ENCODE measurements at regions not wholly inside any gene's neighbourhood (a gene's known extent, or its start where the extent isn't known, plus 50 kb on each side); places are given as distances from the start of the nearest gene placed in this dataset.

DNA sequence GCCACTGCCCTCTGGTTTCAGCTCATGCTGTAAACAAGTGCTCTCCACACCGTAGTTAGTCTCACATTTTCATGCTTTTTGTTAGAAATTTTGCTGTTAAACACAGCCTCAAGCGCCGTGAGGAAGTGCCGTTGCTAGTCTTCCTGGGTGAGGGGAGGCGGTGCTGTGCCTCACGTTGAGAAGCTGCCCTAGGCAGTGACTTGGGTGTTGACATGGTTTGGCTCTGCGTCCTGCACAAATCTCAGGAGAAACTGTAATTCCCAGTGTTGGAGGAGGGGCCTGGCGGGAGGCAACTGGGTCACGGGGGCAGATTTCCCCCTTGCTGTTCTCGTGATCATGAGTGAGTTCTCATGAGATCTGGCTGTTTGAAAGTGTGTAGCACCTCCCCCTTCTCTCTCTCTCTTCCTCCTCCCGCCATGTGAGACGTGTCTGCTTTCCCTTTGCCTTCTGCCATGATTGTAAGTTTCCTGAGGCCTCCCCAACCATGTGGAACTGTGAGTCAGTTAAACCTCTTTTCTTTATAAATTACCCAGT lies 95.8 kb downstream of the ERMARD start:
- DNase-seq (ENCODE audit: low read depth): no peak

DNA sequence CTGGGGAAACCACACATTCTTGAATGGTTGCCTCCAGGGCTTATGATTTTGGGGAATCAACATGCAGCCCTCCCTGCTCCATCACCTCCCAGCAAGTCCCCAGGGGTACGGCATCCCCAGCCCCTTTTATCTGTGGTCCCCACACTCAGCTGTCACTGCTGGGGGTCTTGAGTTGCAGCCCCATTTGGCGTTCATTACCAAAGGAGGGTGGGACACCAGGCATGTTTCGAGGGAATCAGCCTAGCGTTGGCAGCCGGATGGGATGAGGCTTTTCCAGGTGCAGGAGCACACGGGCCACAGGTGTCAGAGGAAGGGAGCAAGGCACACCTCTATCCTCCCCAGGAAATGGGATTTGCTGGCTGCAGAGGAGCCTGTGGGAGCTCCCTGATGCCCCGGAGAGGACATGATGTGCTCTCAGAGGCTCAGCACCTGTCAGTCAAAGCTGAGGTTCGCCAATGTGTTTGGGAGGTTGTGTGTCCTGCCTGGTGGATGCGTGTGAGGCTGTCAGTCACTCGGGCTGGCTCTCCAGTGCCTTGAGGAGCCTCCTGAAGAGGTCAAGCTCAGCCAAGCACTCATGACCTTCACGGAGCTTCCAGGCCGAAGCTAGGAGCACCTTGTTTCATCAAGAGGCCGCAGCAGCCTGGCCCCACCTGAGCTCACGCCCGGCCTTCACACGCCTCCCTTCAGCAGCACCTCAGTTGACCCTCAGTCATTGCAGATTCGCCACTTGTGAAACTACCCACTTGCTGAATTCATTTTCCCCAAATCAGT lies 95.0 kb downstream of the ERMARD start:
- no peak for DNase-seq (ENCODE audit: low read depth)

DNA sequence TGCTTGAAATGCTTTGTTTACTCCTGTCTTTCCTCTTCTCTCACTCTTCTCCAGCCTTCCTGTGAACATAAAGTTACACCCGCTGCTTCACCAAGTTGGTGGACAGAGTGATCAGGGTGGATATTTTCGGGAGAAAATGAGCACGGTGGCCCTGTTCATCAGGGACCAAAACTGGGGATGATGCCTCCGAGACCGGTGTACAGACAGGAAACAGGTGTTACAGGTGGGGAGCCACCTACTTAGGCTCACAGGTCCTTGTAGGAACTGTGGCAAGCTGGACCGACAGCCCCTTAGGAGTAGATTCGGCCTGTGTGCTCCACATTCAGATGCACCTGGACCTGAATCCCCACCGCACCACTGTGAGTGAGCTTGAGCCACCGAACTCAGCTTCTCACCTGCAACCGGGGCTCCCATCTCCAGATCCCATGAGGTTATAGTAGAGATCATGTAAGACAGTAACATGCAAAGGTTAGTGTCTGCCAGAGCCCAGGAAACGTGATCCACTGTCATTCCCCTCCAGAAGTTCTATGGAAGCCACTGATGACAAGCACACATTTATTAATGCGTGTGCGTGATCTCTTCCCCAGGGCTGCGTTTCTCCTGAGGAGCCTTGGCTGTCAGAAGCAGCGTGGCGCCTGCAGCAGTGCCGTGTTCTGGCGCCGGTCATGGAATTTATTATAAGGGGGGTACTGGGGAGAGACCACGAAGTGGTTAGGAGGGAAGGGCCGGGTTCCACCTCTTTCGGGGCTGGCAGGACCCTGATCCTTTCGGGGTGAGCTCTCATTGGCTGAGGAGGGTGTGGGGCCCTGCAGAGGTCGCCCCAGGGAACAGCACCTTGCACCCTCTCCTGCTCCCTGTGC lies 94.2 kb downstream of the ERMARD start:
- DNase-seq (ENCODE audit: low read depth): no peak

DNA sequence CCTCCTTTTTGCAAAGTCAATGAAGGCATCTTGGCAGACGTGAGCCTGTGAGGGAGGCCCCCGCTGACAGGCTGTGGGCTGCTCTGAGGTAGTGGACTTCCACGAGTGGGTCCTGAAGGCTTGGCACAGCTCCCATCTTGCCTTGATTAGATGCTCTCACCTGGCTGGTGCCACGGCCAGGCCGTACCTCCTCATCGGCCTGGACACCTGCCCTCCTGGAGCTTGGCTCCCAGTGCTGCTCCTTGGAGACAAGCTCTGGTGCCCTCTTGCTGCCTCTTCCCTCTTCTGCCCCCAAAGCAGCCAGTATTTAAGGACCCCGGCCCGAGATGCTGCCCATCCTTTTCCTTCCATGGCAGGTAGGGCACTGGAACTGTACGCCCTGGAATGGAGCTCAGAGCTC lies 93.5 kb downstream of the ERMARD start:
- no peak for DNase-seq (ENCODE audit: low read depth)

DNA sequence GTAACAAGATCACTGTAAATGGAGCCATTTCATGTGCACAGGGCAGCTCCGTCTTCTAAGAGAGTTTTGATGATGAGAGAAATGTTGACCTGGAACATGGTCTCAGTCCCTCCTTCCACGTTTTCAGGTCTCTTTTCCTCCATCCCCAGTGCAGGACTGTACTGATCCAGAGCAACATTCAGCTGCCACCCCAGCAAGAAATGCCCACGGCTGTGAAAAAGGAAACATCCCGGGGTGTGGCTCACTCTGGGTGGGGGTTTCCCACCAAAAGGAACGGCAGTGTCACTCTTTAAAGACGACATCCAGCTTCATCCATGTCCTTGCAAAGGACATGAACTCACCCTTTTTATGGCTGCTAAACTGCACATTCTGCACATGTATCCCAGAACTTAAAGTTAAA lies 92.6 kb downstream of the ERMARD start:
- DNase-seq (ENCODE audit: low read depth): no peak

DNA sequence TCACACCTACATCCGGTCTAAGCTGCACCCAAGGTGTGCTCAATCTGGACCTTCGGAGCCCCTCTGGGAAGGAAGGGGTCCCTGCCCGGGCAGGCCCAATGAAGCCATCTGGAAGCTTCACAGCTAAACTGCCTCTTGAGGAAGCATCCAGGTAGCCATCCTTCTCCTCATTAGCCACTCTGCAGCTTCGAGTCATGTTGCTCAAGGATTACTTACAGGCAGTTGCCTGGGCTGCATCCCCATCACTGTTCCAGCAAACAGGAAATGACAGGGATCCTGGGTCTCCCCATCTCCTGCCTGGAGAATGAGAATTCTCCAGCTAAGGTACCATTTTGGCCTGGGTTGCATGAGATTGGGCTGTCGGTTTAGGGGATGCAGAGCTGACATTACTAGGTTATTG lies 91.7 kb downstream of the ERMARD start:
- DNase-seq (ENCODE audit: low read depth): no peak

DNA sequence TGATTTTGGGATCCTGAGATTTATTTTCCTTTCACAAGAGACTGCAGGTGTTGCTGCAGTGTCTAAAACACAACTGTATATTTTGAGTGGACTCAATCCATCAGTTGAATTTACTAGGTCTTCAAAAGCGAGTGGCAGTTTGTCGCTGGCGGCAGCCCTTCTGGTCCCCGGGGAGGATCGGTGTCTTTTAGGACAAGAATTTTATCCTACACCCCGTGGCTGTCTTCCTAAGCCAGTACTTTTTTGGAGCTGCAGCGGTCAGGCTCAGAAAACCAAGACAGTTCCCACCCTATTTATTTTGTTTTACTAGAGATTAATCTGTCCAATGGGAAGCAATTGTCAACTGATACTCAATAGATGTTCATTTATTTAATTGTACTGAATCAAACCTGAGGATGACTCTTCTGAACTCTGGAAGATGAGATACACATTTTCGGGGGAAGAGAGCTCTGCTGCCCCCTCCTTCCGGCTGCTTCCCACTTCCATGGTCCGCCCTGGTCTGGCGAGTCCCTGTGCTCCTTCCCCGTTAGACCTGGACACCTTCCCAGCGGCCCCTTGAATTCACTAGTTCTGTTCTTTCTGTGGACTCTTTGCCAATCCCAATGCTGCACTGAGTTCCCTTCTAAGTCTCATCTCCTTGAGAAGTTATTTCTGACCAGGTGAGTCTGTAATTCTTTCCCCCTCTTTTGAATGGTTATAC lies 90.6 kb downstream of the ERMARD start:
- no peak for DNase-seq (ENCODE audit: low read depth)

DNA sequence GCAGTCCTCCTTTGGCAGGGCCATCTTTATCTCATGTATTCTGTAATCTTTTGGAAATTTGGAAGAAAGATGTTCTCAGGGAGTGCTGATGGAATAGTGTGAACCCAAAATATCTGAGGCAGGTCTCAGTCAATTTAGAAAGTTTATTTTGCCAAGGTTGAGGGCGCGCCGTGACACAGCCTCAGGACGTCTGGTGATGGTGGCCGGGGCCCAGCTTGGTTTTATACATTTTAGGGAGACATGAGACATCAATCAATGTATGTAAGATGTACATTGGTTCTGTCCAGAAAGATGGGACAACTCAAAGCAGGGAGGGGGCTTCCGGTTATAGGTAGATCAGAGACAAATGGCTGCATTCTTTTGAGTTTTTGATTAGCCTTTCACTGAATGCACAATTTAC lies 89.8 kb downstream of the ERMARD start:
- no peak for DNase-seq (ENCODE audit: low read depth)

DNA sequence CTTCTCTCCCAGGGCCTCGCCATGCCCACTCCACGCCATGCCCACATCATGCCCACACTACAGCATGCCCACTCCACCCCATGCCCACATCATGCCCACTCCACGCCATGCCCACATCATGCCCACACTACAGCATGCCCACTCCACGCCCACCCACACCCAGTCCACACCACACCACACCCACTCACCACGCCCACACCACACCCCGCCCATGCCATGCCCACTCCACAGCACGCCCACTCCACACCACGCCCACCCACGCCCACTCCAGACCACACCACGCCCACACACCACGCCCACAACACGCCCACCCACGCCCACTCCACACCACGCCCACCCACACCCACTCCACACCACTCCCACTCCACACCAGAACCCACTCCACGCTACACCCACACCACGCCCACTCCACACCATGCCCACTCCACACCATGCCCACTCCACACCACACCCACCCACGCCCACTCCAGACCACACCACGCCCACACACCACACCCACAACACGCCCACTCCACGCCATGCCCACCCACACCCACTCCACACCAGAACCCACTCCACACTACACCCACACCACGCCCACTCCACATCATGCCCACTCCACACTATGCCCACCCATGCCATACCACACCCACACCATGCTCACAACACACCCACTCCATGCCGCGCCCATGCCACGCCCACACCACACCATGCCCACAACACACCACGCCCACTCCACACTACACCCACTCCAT lies 88.6 kb downstream of the ERMARD start:
- DNase-seq (ENCODE audit: low read depth): no peak

DNA sequence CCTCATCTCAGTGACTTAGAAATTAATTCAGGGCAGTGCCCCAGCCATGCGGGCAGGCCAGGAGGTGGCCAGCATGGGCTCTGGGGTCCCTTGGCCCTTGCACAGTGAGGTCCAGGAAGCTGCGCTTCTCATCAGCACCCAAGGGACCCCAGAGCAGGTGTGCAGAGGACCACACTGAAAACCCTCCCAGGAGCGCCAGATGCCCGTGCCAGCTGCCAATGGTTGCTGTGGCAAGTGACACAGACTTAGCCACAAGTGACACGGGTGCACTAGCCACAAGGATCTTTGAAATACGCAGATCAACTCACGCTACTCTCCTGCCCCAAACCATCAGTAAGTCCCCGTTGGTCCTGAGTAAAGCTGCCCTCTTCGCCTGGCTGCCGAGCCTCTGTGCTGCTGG lies 88.1 kb downstream of the ERMARD start:
- no peak for DNase-seq (ENCODE audit: low read depth)

DNA sequence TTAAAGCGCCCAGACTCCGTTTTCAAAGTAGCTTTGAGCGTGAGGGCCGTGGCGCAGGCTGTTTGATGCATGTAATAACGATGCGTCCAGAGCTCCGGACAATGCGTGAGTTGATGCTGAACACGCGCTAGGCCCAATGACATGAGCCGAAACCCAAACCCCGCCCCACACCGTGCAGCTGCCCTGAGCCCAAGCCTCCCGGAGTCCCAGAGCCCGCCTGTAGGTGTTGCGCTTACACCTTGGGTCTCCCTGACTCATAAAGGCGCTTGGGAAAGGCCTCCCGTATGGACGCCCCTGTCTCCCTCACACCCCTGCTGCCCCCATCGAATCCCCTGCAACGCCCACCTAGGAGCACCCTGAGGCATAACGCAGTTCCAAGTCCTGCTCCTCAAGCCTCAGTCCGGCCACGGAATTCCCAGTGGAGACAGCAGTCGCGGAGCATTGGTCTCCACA lies 87.6 kb downstream of the ERMARD start:
- DNase-seq (ENCODE audit: low read depth): no peak

DNA sequence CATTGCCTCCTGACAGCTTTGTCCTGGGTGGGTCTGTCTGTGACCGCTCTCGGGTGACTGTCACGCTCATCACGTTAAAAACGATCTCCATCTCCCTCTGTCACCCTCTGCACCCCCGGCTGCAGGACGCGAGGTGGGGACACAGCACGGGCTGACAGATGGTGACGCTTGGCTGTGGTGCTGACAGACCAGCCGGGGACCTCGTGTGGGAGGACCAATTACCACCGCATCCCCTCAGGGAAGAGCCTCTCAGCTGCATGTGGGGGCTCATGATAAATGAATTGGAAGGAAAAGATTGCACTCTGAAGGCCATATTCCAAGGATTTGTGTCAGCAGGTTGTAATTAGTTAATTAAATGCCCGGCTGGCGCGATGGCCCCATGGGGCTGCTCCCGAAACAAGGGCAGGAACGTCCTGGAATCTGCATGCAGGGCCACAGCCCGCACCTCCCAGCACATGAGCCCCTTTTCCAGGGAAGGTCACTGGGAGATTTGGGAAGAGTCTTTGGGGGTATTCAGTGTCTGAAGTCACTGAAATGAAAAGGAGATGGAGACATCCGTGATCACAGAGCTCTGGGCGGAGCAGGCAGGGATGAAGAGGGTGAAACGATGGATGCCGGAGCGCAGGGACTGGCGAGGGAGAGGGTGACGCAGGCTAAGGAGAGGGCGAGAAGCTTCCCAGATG lies 87.1 kb downstream of the ERMARD start:
- no peak for DNase-seq (ENCODE audit: low read depth)

DNA sequence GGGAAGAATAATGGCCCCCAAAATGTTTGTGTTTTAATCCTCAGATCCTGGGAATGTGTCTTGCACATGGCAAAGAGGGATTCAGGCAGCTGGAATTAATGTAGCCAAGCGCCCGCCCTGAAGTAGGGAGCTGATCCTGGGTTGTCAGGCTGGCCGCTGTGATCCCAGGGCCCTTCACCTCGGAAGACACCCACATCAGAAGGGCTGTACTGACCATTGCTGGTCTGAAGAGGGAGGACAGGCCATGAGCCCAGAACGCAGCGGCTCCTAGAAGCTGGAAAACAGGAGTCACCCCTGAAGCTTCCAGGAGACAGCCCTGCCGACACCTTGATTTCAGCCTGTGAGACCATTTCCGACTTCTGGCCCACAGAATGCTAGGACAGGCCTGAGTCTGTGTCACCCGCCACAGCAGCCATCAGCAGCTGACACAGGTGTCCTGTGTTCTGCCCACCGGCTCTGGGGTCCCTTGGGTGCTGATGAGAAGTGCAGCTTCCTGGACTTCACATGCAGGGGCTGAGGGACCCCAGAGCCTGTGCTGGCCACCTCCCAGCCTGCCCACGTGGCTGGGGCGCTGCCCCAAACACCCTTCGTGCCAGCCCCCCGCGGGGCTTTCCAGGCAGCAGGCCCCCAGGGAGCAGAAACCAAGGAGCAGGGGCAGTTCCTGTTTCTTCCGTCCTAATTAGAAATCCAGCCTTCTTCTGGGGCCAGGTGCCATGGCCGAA lies 86.3 kb downstream of the ERMARD start:
- DNase-seq (ENCODE audit: low read depth): no peak

DNA sequence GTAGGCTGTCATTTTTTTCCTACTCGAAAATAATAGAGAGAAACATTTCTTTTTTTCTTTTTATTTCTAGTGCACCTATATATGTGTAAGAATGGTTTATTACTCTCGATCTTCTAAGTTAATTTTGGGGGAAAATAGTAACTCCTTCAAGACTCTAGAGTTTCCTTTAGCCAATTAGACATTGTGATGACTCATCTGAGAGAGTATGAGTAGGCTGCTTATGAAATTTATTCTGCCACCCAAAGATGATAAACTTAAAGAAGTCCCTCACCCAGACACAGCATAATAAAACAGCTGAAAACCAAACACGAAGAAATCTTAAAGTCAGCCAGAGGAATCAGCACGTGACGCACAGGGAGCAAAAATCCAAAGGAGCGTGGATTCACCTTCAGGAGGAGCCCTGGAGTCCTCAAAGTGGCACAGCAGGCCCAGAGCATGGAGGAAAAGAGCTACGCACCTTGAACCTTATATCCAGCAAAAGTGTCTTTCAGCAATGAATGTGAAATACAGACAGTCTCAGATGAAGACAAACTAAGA lies 81.9 kb downstream of the ERMARD start:
- DNase-seq (ENCODE audit: low read depth): no peak

DNA sequence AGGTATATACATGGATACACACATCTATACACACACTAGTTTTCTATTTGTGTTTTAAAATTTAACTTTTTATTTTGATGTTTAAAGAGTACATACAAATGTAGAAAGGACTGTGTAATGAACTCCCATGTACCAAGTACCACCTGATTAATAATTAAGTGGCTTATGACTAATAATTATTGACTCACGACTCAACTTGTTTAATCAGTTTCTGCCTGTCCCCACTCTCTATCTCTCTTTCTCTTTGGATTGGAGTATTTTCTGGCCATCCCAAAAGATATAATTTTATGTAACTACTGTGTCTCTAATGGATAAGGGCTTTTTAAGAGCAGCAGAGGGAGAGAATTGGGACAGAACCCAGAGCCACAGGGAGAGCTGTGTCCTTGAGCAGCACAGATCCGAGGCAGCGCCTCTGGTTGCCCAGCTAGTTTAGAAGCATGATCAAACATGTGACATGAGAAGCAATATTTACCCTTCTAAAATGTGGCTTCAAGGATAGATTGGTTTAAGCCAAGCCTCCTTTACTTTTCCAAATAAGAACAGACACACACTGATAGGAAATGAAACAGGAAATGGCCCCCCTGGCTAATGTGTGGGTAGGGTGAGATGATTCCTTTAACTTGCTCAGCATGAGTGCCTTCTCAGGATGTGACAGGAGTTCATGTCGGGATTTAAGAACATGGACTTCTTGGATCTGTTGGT lies 81.0 kb downstream of the ERMARD start:
- no peak for DNase-seq (ENCODE audit: low read depth)

DNA sequence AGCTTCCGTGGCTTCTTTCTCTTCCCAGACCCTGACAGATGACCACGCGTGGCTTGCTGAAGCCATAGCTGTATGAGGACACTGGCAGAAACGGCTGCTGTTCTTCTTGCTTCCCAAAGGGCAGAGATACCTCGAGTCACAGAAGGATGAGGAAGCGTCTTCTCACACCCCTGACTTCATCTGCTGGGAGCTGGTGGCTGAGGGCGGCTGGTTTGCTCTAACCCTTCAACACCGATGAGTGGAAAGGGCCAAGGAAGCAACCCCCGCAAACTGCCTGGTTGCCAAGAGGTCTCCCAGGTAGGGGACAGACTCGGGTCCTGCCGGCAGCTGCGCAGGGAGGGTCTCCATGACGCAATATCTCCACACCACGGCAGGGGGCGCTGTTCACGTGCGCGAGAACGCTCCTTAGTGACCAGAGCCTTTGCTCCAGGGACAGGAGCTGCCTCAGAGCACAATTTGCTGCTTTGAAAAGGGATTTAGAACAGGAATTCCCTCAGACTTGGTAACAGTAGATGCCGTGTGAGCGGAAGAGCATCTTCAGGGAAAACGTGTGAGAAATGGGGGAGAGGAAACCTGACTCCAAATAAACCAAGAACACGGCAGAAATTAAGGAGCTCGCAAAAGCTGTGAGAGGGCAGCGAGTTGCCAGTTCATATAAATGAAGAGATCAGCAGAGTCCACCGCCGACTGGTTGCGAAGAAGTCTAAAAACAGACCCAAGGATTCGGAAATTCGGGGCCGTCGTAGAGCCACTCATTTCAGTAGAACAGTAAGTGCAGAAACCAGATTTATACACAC lies 80.2 kb downstream of the ERMARD start:
- DNase-seq (ENCODE audit: low read depth): peak; percentile 9

Data from GM04504 (cell line).